ENCODE measurements at regions not wholly inside any gene's neighbourhood (a gene's known extent, or its start where the extent isn't known, plus 50 kb on each side); places are given as distances from the start of the nearest gene placed in this dataset.

- intact Hi-C loops (cut with DNase I), result no loop called here
- Histone ChIP-seq H3K36me3 (no peaks in the 10 kb centered on the region), H3K9me3 (no peaks in the 10 kb centered on the region), H3K27me3 (no peaks in the 10 kb centered on the region), H3K27ac (peak overlapping the region in 2 of 3 donors; percentile 8 to 48), H3K4me1 (peaks cover 10 to 11% of the 10 kb centered on the region in 2 donors), H3K4me3 (replicated peaks in 1 of 3) (no peak overlapping the region)
- WGBS, 2 donors, result 84 to 87% methylated on average over 6 of the region's 6 CpGs
- TF ChIP-seq CTCF (IDR thresholded peaks at IDR 0.05) (no peak), POLR2A (IDR thresholded peaks at IDR 0.05) (no peak)
- no peak for DNase-seq
These were observed 305.5 kb upstream of the ZMIZ1 start for GRCh38 chr10:78763234-78763633.

- 40 to 49% methylated on average over 4 to 10 of the region's 10 CpGs for WGBS, 2 donors
- peak overlapping the region in 2 of 3 donors; percentile 8 to 48 for H3K27ac ChIP-seq
- TF ChIP-seq POLR2A (IDR thresholded peaks at IDR 0.05) (no peak), CTCF (IDR thresholded peaks at IDR 0.05) (no peak)
- no peak overlapping the region for H3K4me3 ChIP-seq (replicated peaks in 1 of 3)
- H3K36me3 ChIP-seq, result no peaks in the 10 kb centered on the region
- H3K9me3 ChIP-seq, result no peaks in the 10 kb centered on the region
- no peaks in the 10 kb centered on the region for H3K27me3 ChIP-seq
- peak; percentile 57 to 61 for DNase-seq
- peaks cover 10 to 11% of the 10 kb centered on the region in 2 donors for H3K4me1 ChIP-seq
- intact Hi-C loops (cut with DNase I), result no loop called here
These were observed 304.9 kb upstream of the ZMIZ1 start for GRCh38 chr10:78763651-78764395.

- Histone ChIP-seq H3K27ac (no peak overlapping the region), H3K9me3 (no peaks in the 10 kb centered on the region), H3K4me3 (replicated peaks in 1 of 3) (no peak overlapping the region), H3K36me3 (no peaks in the 10 kb centered on the region), H3K4me1 (peaks cover 10 to 11% of the 10 kb centered on the region in 2 donors), H3K27me3 (no peaks in the 10 kb centered on the region)
- no peak for DNase-seq
- intact Hi-C loops (cut with DNase I), result no loop called here
- TF ChIP-seq CTCF (IDR thresholded peaks at IDR 0.05) (no peak), POLR2A (IDR thresholded peaks at IDR 0.05) (no peak)
- WGBS, 2 donors, result 91 to 97% methylated on average over 4 to 5 of the region's 5 CpGs
These were observed 304.3 kb upstream of the ZMIZ1 start for GRCh38 chr10:78764436-78764835.

GRCh38 chr10:78764846-78765430 lies 303.8 kb upstream of the ZMIZ1 start:
- Histone ChIP-seq H3K9me3 (no peaks in the 10 kb centered on the region), H3K4me3 (replicated peaks in 1 of 3) (no peak overlapping the region), H3K4me1 (peaks cover 14 to 15% of the 10 kb centered on the region in 2 donors), H3K27me3 (no peaks in the 10 kb centered on the region), H3K27ac (no peak overlapping the region), H3K36me3 (no peaks in the 10 kb centered on the region)
- intact Hi-C loops (cut with DNase I), result no loop called here
- DNase-seq, result no peak
- WGBS, 2 donors, result 94 to 98% methylated on average over 4 of the region's 4 CpGs
- TF ChIP-seq POLR2A (IDR thresholded peaks at IDR 0.05) (no peak), CTCF (IDR thresholded peaks at IDR 0.05) (no peak)

GRCh38 chr10:78765726-78766335 lies 302.9 kb upstream of the ZMIZ1 start:
- Histone ChIP-seq H3K36me3 (no peaks in the 10 kb centered on the region), H3K9me3 (no peaks in the 10 kb centered on the region), H3K27ac (no peak overlapping the region), H3K4me1 (peaks cover 19 to 22% of the 10 kb centered on the region in 2 donors), H3K4me3 (replicated peaks in 1 of 3) (no peak overlapping the region), H3K27me3 (no peaks in the 10 kb centered on the region)
- no peak for DNase-seq
- intact Hi-C loops (cut with DNase I), result no loop called here
- WGBS, 2 donors, result 89 to 90% methylated on average over 16 of the region's 16 CpGs
- no peak for TF ChIP-seq CTCF (IDR thresholded peaks at IDR 0.05)
- no peak for TF ChIP-seq POLR2A (IDR thresholded peaks at IDR 0.05)

Measured in thyroid gland (tissue), 4 donors.